ENCODE measurements at regions not wholly inside any gene's neighbourhood (a gene's known extent, or its start where the extent isn't known, plus 50 kb on each side); places are given as distances from the start of the nearest gene placed in this dataset.

- no peak for DNase-seq
These were observed 74.7 kb upstream of the ELL2 start for GRCh38 chr5:96036301-96036700.

- no peak for DNase-seq
These were observed 74.1 kb upstream of the ELL2 start for GRCh38 chr5:96035796-96036195.

GRCh38 chr5:96033116-96033515 lies 71.5 kb upstream of the ELL2 start:
- no peak for DNase-seq

- no peak for DNase-seq
These were observed 70.2 kb upstream of the ELL2 start for GRCh38 chr5:96031811-96032261.

- DNase-seq = no peak
These were observed 69.5 kb upstream of the ELL2 start for GRCh38 chr5:96031180-96031579.

- DNase-seq = no peak
These were observed 64.9 kb upstream of the ELL2 start for GRCh38 chr5:96026406-96027041.

GRCh38 chr5:96024683-96025475 lies 63.2 kb upstream of the ELL2 start:
- DNase-seq = no peak

- no peak for DNase-seq
These were observed 61.9 kb upstream of the ELL2 start for GRCh38 chr5:96023518-96023917.

GRCh38 chr5:96022971-96023370 lies 61.3 kb upstream of the ELL2 start:
- DNase-seq = no peak

- no peak for DNase-seq
These were observed 56.3 kb upstream of the ELL2 start for GRCh38 chr5:96017951-96018350.

- DNase-seq = no peak
These were observed 54.6 kb upstream of the ELL2 start for GRCh38 chr5:96016216-96016615.

- no peak for DNase-seq
These were observed 54.1 kb upstream of the ELL2 start for GRCh38 chr5:96015709-96016108.

- no peak for DNase-seq
These were observed 52.7 kb upstream of the ELL2 start for GRCh38 chr5:96014395-96014794.

- DNase-seq = no peak
These were observed 51.6 kb upstream of the ELL2 start for GRCh38 chr5:96013254-96013653.

GRCh38 chr5:96012399-96012798 lies 50.7 kb upstream of the ELL2 start:
- no peak for DNase-seq
